ENCODE measurements at regions not wholly inside any gene's neighbourhood (a gene's known extent, or its start where the extent isn't known, plus 50 kb on each side); places are given as distances from the start of the nearest gene placed in this dataset.
A peak's percentile ranks its signal among the peaks of the same experiment; 100 is the strongest.

GRCh38 chr11:69918231-69918937 lies 99.2 kb upstream of the FGF3 start:
- TF ChIP-seq CTCF (conservative IDR thresholded peaks at IDR 0.05) (no peak), ZFX (IDR thresholded peaks at IDR 0.05) (no peak)
- no peak overlapping the region for H3K27ac ChIP-seq

DNA sequence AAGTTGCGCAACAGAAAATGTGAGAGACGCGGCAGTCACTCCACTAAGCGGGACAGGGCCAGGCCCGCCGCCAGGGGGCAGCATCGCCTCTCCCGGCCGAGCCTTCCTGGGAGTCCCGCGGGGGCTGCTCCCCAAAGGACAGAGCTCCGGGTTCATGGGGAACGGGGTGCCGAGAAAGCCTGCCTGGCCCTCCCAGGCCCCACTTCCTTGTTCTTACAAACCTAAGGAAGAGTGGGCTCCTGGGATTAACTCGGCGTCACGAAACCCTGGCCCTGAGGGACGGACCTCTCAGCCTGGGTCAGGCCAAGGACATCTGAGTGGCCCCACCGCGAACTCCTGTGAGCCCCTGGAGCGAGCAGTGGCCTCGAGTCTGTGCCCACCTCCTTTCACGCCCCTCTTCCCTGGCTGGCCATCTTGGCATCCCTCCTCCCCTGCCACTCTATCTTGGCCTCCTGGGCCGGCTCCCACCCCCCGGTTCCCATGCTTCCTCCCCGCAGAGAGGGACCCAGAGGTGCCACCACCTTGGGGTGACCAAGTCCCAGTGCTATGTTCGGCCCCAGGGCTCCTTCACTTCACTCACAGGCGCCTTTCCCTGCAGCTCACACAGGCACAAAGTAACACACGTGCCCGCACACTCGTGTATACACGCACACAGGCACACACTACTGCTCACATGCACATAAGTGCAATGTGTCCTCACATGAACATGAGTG lies 99.9 kb upstream of the FGF3 start:
- TF ChIP-seq CTCF (conservative IDR thresholded peaks at IDR 0.05), result peak; percentile 96
- no peak for TF ChIP-seq ZFX (IDR thresholded peaks at IDR 0.05)
- H3K27ac ChIP-seq, result no peak overlapping the region

- no peak overlapping the region for H3K27ac ChIP-seq
- no peak for TF ChIP-seq ZFX (IDR thresholded peaks at IDR 0.05)
- no peak for TF ChIP-seq CTCF (conservative IDR thresholded peaks at IDR 0.05)
These were observed 100.6 kb upstream of the FGF3 start for GRCh38 chr11:69919659-69920344.

GRCh38 chr11:69920345-69921127 lies 101.3 kb upstream of the FGF3 start:
- H3K27ac ChIP-seq, result no peak overlapping the region
- TF ChIP-seq ZFX (IDR thresholded peaks at IDR 0.05) (no peak), CTCF (conservative IDR thresholded peaks at IDR 0.05) (no peak)

GRCh38 chr11:69921128-69922014 lies 102.2 kb upstream of the FGF3 start:
- TF ChIP-seq ZFX (IDR thresholded peaks at IDR 0.05) (no peak), CTCF (conservative IDR thresholded peaks at IDR 0.05) (no peak)

GRCh38 chr11:69922015-69922595 lies 102.9 kb upstream of the FGF3 start:
- no peak for TF ChIP-seq CTCF (conservative IDR thresholded peaks at IDR 0.05)
- no peak for TF ChIP-seq ZFX (IDR thresholded peaks at IDR 0.05)
- no peak overlapping the region for H3K27ac ChIP-seq

More at GRCh38 chr11:69921128-69922014, 102.2 kb upstream of the FGF3 start:
- no peak overlapping the region for H3K27ac ChIP-seq

All from C4-2B (cell line).